ENCODE measurements at regions not wholly inside any gene's neighbourhood (a gene's known extent, or its start where the extent isn't known, plus 50 kb on each side); places are given as distances from the start of the nearest gene placed in this dataset.
"Not testable (repeated sequence)": the region's sequence is repeated elsewhere in the genome, so short reads cannot be mapped to it uniquely, and the experiment has no call there.

DNA sequence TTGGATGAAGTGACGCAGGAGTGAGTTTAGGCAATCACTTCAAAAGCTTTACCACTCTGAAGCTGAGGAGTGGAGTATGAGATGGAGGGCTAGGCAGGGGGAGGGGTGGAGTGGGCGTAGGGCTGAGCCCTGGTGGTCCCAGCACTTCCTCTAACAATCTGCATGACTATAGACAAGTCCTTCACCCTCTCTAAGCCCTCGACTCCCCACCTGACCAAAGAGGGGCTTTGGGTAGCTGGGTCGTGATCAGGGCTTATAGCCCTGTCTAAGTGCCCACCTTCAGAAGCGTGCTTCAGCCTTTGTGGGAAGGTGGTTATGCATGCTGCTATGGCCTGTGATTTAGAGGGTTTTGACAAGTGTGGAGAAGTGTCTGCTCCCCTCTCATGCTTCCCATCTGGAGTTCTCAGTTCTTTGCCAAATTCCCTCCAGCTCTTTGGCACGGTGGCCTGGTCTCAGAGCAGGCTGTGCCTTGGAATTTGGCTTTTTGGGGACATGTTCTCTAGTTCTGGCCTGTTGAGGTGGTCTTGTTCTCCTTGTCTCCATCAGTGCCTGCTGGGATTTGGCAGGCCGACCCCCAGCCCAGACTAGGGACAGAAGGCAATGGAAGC lies 53.0 kb downstream of the ACTBL2 start:
- no peak for DNase-seq (ENCODE audit: low read depth)

DNA sequence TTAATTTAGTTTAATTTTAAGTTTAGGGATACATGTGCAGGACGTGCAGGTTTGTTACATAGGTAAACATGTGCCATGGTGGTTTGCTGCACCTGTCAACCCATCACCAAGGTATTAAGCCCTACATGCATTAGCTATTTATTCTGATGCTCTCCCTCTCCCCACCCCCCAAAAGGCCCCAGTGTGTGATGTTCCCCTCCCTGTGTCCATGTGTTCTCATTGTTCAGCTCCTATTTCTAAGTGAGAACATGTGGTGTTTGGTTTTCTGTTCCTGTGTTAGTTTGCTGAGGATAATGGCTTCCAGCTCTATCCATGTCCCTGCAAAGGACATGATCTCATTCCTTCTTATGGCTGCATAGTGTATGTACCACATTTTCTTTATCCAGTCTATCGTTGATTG lies 53.6 kb downstream of the ACTBL2 start:
- DNase-seq (ENCODE audit: low read depth) = not testable (repeated sequence)

DNA sequence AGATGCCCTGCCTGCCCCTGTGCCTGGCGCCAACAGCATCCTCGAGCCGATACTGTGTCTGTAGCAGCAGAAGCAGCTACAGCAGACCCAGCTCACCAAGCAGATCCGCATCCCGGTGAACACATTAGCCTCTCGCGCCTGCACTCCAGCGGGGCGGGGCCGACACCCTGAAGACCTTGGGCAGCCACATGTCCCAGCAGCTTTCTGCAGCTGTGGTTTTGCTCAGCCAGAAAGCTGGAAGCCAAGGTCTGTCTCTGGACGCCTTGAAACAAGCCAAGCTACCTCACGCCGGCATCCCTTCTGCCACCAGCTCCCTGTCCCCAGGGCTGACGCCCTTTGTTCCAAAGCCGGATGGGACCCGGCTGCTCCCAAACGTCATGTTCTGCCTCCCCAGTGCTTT lies 59.6 kb downstream of the ACTBL2 start:
- no peak for DNase-seq (ENCODE audit: low read depth)

DNA sequence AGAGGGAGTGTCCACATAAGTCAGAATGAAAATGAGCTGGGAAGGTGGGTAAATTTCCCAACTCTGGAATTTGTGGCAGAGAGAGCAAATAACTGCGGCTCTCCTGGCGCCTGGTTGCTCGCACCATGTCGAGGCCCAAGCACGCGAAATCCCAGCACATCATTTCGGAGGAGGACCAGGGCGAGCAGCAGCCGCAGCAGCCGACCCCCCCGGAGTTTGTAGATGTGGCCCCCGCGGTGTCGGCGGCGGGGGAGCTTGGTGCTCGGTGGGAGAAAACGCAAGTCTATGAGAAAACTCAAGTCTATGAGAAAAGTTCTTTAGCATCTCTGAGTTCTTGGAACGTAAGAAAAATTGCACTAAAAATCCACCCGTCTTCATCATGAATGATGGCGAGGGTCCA lies 60.3 kb downstream of the ACTBL2 start:
- DNase-seq (ENCODE audit: low read depth) = no peak

DNA sequence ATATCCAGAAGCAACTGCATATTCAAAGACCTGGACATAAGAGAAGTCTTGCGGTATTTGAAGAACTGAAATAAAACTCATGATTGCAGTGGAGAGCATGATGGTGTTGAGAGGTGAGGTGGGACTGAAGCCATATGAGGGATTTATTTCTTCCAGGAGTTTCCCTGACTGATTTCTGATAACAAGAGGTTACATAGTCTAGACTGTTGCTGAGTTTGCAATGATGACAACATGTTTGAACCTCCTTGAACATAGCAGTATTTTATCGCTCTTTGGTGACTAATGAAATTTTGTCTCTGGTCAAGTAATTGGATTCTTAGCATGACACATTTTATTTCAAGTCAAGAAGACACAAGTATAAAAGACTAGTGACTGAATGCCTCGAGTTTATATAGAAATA lies 61.8 kb downstream of the ACTBL2 start:
- DNase-seq (ENCODE audit: low read depth) = no peak

DNA sequence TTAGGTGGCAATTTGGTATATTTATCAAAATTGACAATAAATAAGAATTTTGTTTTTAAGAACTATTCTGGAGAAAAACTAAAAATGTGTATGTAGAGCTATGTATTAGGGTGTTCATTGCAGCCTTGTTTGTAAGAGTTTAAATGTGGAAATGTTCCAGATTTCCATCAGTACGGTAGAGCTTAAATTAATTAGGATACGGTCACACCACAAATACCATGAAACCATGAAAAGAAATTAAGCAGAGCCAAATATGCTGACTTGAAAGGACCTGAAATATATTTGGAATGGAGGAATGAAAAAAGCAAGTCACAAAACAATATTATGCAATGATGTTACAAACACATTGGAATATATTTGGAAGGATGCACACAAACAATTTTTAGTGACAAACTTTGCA lies 64.6 kb downstream of the ACTBL2 start:
- no peak for DNase-seq (ENCODE audit: low read depth)

DNA sequence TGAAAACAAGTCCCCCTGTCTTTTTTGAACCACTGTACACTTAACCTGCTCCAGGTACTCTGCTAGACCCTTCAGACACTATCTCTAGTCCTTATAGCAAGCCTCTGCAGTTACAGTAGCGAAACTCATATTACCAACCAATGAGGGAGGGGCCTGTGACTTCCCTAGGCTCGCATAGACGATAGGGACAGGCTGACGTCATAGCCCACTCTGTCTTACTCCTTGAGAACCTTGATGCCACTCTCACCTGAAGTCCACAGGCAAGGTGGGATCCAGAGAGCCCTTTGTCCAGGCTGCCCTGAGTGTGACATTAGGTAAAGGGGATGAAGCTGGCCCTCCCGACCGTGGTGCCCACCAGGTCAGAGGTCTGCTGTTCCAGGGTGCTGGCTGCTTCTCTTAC lies 65.3 kb downstream of the ACTBL2 start:
- no peak for DNase-seq (ENCODE audit: low read depth)

DNA sequence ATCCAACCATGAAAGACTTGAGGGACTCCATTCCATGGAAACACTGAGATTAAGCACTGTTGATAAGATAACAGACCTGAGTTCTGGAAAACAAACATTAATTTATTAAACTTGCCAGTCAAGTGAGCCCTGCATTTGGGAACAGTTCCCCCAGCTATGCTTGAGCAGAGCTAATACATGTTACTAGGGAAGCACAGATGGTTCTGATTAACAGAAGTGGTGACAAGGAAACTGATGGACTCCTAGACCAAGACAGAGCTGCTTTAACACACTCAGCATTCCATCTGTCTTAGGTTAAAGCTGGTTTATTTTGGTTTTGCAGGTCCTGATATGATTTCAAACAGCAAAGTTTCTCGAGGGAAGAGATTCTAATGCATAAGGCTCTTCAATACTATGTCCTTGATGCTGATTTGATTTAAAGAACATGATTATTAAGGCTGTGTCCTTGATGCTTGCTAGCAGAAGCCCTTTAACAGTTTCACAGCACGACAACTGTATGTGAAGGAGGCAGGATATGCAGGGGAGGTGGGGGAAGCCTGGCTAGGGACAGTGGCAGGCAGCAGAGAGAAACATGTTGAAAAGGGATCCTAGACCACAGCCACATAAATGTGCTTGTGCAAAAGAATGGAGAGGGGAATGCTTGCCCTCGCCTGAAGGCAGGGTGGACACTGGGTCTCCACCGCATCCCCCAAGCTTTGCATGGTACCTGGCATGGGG lies 66.2 kb downstream of the ACTBL2 start:
- no peak for DNase-seq (ENCODE audit: low read depth)

DNA sequence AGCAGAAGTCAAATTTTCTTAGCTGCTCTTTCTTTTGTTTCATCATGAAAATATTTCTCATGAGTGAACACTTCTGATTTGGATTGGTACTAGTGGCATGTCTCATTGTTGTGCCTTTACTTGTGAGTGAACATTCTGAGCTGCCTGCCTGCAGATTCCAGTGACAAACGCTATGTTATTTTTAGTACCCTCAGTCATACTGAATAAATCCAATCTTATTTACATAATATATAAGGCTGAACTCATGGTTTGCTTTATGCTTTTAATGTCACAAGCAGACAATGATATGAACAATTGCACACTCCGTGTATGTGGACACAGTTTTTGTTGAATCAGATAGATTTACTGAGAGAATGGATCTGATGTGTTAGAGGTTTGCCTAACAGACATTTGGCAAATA lies 67.8 kb downstream of the ACTBL2 start:
- DNase-seq (ENCODE audit: low read depth) = no peak

DNA sequence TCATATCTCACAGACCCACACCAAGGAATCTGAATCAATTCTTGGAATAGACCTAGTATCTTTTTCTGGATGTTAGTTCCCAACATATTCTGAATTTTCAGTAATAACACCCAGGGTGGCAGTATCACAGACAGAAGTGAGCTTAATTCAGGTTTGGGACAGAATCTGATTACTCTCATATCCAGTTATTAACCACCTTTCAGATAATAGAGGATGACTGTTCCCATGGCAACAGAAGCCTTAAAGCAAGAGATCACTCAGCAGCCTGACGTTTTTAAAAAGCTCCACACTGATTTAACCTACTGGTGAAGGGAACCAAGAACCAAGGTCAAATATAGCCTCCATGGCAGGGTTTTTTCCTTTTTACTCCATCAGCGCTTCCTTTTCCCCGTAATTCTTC lies 68.4 kb downstream of the ACTBL2 start:
- no peak for DNase-seq (ENCODE audit: low read depth)

DNA sequence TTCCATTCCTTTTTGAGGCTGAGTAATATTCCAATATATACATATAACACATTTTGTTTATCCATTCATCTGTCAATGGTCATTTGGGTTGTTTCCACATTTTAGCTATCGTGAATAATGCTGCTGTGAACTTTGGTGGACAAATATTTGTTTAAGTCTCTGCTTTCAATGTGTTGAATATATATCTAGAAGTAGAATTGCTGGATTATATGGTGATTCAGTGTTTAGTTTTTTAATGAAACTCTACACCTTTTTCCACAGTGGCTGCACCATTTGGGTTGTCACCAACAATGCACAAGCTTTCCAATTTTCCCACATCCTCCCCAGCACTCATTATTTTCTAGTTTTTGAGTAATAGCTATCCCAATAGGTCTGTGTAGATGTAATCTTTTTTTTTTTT lies 69.5 kb downstream of the ACTBL2 start:
- DNase-seq (ENCODE audit: low read depth) = no peak

DNA sequence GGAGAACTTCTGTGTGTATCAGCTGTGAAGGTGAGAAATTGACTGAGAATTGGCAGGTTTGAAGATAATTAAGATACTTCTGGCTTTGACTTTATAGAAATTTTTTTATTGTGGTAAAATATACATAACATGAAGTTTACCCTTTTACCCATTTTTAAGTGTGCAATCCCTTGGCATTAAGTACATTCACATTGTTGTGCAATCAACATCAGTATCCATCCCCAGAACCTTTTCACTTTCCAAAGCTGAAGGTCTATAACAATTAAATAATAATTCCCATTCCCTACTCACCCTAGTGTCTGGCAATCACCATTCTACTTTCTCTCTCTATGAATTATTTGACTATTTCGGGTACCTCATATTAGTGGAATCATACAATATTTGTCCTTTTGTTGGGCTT lies 69.9 kb downstream of the ACTBL2 start:
- no peak for DNase-seq (ENCODE audit: low read depth)

DNA sequence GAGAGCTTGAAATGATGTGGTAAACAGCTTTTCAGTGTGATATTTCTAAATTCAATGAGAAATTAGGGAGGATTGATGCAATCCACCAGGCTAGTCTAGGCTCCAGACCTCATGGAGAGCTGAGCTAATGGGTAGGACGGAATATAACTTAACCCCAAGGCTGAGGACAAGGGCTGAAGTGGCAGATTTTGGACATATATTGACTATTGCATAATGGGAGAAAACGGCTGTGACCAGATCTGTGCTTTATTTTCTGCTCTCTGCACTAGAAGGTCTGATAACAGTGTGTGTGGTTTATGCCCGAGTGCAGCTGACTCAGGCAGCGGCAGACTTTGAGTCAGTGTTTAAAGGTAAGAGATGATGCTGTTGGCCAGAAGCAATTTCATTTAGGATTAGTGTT lies 70.6 kb downstream of the ACTBL2 start:
- peak; percentile 87 for DNase-seq (ENCODE audit: low read depth)

DNA sequence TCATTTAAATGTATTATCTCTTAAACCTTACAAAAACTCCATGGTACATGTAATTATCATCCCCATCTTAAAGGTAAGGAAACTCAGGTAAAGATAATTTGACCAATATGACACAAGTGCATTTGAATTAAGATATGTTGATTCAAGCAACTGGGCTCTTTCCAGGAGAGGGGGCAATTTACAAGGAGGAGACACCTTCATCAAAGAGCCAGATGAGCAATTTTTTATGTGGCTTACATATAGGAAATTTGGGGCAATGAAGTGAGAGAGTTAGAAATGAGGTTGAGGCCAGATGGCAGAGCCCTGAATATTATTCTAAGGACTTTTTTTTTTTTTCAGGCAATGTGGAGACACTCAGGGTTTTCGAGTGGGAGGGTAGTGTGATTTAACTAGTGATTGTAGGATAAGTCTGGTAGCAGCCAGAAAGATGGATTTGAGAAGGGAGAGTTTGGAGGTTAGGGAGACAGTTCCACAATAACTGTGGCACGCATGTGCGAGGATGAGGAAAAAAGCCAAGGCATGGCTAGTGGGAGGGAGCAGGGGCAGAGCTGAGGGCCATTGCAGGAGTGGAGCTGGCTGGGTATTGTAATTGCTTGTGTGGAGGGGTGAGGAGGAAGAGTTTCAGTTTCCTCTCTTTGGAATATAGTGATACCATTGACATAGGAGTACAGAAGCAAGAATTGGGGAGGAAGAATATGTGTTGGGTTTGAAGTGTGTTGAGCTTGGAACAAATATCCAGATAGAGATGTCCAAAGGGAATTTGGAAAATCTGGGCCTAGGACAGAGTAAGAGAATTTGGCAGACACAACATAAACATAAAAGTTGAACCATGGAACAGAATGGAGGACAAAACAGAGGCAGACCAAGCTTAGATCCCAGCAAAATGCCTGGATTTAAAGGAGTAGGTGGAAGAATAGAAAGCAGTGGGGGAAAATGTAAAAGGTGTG lies 72.0 kb downstream of the ACTBL2 start:
- DNase-seq (ENCODE audit: low read depth) = peak; percentile 30

DNA sequence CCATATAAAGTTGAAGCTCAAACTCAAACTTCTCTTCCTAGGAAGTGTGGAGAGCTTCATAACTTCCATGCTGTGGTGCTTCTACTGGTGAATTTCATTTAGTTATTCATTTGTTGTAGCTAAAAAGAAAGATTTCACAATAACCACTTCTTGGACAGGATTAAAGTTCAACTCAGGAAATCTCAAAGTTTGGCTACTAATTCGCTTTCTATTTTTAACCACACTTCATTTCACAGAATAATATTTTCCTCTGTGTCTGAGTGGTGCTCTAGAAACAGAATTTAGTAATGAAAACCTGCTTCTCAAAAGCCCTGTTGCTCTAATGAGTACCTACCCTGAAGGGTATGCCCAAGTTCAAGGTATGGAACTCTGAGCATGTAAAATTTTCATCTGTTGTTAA lies 73.9 kb downstream of the ACTBL2 start:
- peak; percentile 86 for DNase-seq (ENCODE audit: low read depth)

DNA sequence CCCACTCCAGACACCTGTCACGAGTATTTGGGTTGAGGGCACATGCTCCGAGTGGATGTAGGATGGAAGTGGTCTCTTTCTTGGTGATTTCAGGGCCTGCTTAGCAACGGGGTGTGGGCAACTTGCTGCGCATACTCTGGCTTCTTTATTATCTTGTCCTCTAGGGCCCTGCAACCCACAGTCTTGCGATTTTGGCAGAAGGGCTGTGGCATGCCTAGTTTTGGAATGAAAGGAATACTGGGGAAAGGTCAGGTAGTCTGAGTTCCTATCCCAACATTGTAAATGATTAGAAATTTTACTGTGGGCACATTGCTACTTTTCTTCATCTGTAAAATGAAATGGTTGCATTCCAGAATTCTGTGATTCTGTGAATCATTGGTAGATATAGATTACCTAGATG lies 74.3 kb downstream of the ACTBL2 start:
- DNase-seq (ENCODE audit: low read depth) = no peak

DNA sequence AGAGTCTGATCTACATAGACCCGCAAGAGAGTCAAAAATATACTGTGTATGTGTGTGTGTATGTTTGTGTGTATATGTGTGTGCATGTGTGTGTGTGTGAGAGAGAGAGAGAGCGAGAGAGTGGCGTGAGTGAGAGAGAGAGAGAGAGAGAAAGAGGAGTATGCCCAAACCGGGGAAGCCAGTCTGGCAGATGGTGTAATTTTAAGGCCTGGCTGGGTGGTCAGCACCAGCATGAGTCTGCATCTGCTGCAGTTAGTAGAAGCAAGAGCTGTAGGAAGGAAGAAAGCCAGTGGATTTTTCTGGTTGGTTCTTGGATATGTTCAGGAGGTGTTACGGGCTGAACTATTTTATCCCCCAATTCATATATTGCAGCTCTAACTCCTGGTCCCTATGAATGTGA lies 75.2 kb downstream of the ACTBL2 start:
- DNase-seq (ENCODE audit: low read depth) = no peak

DNA sequence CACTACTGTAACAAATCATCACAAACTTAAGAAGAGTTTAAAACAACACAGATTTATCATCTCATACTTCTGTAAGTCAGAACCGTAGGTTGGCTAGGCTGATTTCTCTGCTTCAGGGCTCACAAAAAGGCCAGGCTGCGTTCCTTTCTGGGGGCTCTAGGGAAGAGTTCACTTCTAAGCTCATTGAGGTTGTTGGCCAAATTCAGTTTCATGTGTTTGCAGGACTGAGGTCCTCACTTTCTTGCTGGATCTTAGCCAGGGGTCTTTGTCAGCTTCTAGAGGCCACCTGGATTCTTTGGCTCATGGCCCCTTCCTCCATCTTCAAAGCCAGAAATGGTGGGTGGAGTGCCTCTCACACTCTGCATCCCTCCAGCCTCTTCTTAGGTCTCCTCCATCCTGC lies 76.0 kb downstream of the ACTBL2 start:
- DNase-seq (ENCODE audit: low read depth) = no peak

DNA sequence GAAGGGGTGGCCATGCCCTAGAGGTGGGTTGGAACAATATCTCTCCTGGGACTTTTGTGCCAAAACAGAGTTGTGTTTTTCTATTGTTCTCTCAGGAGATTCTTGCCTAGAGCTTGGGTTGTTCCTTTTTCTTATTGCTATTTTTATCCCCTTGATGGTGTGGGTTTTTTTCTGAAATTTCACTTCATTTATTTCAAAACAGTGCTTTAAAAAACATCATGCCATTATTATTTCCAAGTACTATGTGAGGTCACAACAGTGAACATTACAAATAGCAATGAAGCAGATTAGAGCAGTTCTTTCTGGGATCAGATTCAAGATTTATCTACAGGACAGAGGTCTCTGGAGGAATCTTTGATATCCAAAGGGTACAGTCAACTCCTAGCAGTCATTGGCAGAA lies 76.6 kb downstream of the ACTBL2 start:
- no peak for DNase-seq (ENCODE audit: low read depth)

DNA sequence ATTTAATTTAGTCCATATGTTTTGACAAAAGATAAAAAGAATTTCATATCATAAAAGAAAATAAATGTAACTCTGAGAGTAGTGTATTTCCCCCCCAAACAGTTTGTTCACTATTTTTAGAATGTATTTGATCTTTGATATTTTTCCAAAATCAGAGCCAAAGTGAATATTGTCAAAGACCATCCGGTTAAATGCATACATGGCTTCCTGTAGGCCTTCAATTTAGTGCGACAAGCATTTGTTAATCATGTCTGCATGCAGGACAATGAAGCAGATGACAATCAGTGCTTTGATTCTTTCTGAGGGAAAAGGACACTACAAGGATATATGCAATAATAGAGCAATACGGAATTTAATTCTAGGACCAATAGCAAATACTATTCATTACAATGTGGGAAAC lies 79.8 kb downstream of the ACTBL2 start:
- no peak for DNase-seq (ENCODE audit: low read depth)

DNA sequence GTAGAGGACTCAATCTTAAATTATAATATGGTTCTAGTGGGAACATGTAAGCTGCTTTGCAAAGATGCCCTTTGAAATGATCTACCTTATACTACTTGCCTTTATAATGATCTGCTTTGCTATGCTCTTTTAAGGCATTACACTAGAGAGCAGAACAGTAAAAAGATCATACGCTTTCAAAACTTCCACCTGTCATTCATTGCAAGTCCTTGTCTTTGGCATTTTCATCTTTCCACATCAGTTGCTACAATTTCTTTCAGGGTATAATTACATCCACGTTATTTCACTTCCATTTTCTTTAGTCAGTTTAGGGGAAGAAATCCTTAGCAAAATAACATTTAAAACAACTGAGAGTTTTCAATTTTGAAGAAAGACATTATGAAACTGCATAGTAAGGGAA lies 80.3 kb downstream of the ACTBL2 start:
- no peak for DNase-seq (ENCODE audit: low read depth)

DNA sequence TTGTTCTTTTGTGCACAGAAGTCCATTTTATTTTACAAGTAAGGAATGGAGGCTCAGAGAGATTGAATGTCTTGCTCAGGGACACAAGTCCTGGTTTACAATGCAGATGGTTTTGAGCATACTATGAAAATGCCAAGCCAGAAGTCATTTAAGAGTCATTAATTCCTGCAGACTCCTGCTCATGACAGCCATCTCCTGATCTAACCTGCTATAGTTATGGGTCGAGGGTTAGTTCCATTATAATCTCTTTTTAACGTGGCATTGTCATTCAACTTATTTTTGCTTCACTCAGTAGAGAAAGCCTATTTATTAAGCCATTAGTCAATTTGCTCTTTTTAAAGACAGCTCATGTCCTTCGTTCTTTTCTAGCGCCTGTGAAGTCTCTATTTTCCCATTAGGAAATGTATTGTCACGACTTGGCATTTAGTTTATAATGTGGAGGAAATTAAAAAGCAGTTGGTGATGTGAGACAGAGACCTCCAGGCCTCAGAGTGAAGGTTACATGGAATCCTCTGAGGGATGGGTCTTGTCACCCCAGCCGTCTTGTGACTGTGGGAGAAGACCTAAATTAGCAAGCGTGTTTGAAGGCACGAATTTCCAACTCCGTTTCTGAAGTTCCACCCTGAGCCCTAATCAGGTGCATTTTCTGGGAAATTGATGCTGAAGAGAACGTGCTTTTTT lies 84.1 kb downstream of the ACTBL2 start:
- no peak for DNase-seq (ENCODE audit: low read depth)
